H9 (cell line): ENCODE measurements at regions not wholly inside any gene's neighbourhood (a gene's known extent, or its start where the extent isn't known, plus 50 kb on each side); places are given as distances from the start of the nearest gene placed in this dataset.

ENCODE experiments used
- DNase-seq: peaks from one replicate; pipeline ENCODE4 v3.0.0-alpha.2; 2017
- H2AFZ ChIP-seq: one replicate; pipeline ENCODE4 v1.6.1; 2013; ENCODE audit warnings: mild to moderate bottlenecking, low read length, control low read depth, moderate library complexity
- H2AK5ac ChIP-seq: 2 replicates; pipeline ENCODE4 v1.6.1; 2013; ENCODE audit warnings: low read length, control low read depth, mixed read lengths; ENCODE audit not compliant: insufficient read length
- H2BK120ac ChIP-seq: one replicate; pipeline ENCODE4 v1.6.1; 2013; ENCODE audit warnings: low read depth, mild to moderate bottlenecking, low read length, control low read depth, inconsistent platforms; ENCODE audit not compliant: poor library complexity, severe bottlenecking
- H2BK12ac ChIP-seq: 2 replicates; pipeline ENCODE4 v1.6.1; 2013; ENCODE audit warnings: low read length, control low read depth, mixed read lengths, low read depth; ENCODE audit not compliant: insufficient read length
- H2BK15ac ChIP-seq: 2 replicates; pipeline ENCODE4 v1.6.1; 2013; ENCODE audit warnings: low read depth, low read length, control low read depth
- H2BK20ac ChIP-seq: one replicate; pipeline ENCODE4 v1.6.1; 2013; ENCODE audit warnings: low read depth, mild to moderate bottlenecking, low read length, control low read depth, inconsistent platforms; ENCODE audit not compliant: poor library complexity, severe bottlenecking
- H2BK5ac ChIP-seq: 2 replicates; pipeline ENCODE4 v1.6.1; 2013; ENCODE audit warnings: low read length, control low read depth, mixed read lengths; ENCODE audit not compliant: insufficient read length
- H3K14ac ChIP-seq: 2 replicates; pipeline ENCODE4 v1.6.1; 2013; ENCODE audit warnings: low read length, control low read depth; ENCODE audit not compliant: insufficient read depth
- H3K18ac ChIP-seq: 2 replicates; pipeline ENCODE4 v1.6.1; 2013; ENCODE audit warnings: low read depth, mild to moderate bottlenecking, mixed read lengths, low read length, control low read depth; ENCODE audit not compliant: insufficient read length
- H3K23ac ChIP-seq: 2 replicates; pipeline ENCODE4 v1.6.1; 2013; ENCODE audit warnings: low read length, control low read depth, mixed read lengths, low read depth; ENCODE audit not compliant: insufficient read length
- H3K23me2 ChIP-seq: 2 replicates; pipeline ENCODE4 v1.6.1; 2013; ENCODE audit warnings: low read depth, mild to moderate bottlenecking, mixed read lengths, low read length, control low read depth; ENCODE audit not compliant: insufficient read length, poor library complexity, severe bottlenecking
- H3K27ac ChIP-seq: 2 replicates; pipeline ENCODE4 v1.5.1; 2013; ENCODE audit warnings: low read length, control low read depth, mixed read lengths, low read depth; ENCODE audit not compliant: insufficient read length
- H3K27me3 ChIP-seq: 2 replicates; pipeline ENCODE4 v1.6.1; 2013; ENCODE audit warnings: low read length, control low read depth, inconsistent platforms; ENCODE audit not compliant: insufficient read depth
- H3K4ac ChIP-seq: 2 replicates; pipeline ENCODE4 v1.6.1; 2013; ENCODE audit warnings: low read depth, mild to moderate bottlenecking, control low read depth, inconsistent platforms, low read length, moderate library complexity
- H3K4me1 ChIP-seq: 2 replicates; pipeline ENCODE4 v1.6.1; 2013; ENCODE audit warnings: low read length, control low read depth, inconsistent platforms; ENCODE audit not compliant: insufficient read depth
- H3K4me2 ChIP-seq: 2 replicates; pipeline ENCODE4 v1.6.1; 2013; ENCODE audit warnings: low read length, control low read depth, mixed read lengths; ENCODE audit not compliant: insufficient read length, insufficient read depth
- H3K56ac ChIP-seq: 2 replicates; pipeline ENCODE4 v1.6.1; 2013; ENCODE audit warnings: low read depth, mild to moderate bottlenecking, mixed read lengths, low read length, control low read depth; ENCODE audit not compliant: insufficient read length
- H3K79me1 ChIP-seq: 2 replicates; pipeline ENCODE4 v1.6.1; 2013; ENCODE audit warnings: low read depth, mild to moderate bottlenecking, moderate library complexity, low read length, control low read depth, inconsistent platforms; ENCODE audit not compliant: insufficient read depth, poor library complexity, severe bottlenecking
- H3K79me2 ChIP-seq: 2 replicates; pipeline ENCODE4 v1.6.1; 2013; ENCODE audit warnings: low read length, control low read depth, inconsistent platforms; ENCODE audit not compliant: insufficient read depth
- H3K9ac ChIP-seq: 2 replicates; pipeline ENCODE4 v1.6.1; 2013; ENCODE audit warnings: low read length, control low read depth, mixed read lengths; ENCODE audit not compliant: insufficient read length; ENCODE audit errors: extremely low read depth
- H3K9me3 ChIP-seq: one replicate; pipeline ENCODE4 v1.6.1; 2013; ENCODE audit warnings: low read depth, low read length, inconsistent platforms; ENCODE audit not compliant: control insufficient read depth
- H3T11ph ChIP-seq: one replicate; pipeline ENCODE4 v1.6.1; 2013; ENCODE audit warnings: mild to moderate bottlenecking, low read length, control low read depth, inconsistent platforms
- H4K20me1 ChIP-seq: one replicate; pipeline ENCODE4 v1.6.1; 2013; ENCODE audit not compliant: control insufficient read depth, insufficient read length, insufficient read depth
- H4K5ac ChIP-seq: 2 replicates; pipeline ENCODE4 v1.6.1; 2013; ENCODE audit warnings: low read depth, mild to moderate bottlenecking, mixed read lengths, low read length, control low read depth; ENCODE audit not compliant: insufficient read length
- H4K8ac ChIP-seq: replicated peaks from 2 replicates; pipeline ENCODE4 v1.6.1; 2013; ENCODE audit warnings: low read length, control low read depth, mixed read lengths, low read depth; ENCODE audit not compliant: insufficient read length
- H4K91ac ChIP-seq: 2 replicates; pipeline ENCODE4 v1.6.1; 2013; ENCODE audit warnings: low read depth, mild to moderate bottlenecking, moderate library complexity, mixed read lengths, low read length, control low read depth; ENCODE audit not compliant: insufficient read length
- H3K27ac Mint-ChIP-seq, 3 experiments: 2 replicates in 2 of 3; 3 replicates in 1 of 3; pipeline ENCODE4 v1.8.0; 2020 to 2021; ENCODE audit warnings: mixed read lengths in 3 of 3, mild to moderate bottlenecking in 1 of 3, moderate library complexity in 1 of 3
- H3K27me3 Mint-ChIP-seq: 2 replicates; pipeline ENCODE4 v1.8.0; 2021; ENCODE audit warnings: low read depth, mild to moderate bottlenecking, moderate library complexity, mixed read lengths
- H3K36me3 Mint-ChIP-seq, 3 experiments: 2 replicates in 2 of 3; 3 replicates in 1 of 3; pipeline ENCODE4 v1.8.0; 2020 to 2021; ENCODE audit warnings: low read depth in 3 of 3, mixed read lengths in 3 of 3; ENCODE audit not compliant: insufficient read depth in 1 of 3
- H3K4me1 Mint-ChIP-seq, 2 experiments: 2 replicates each; pipeline ENCODE4 v1.8.0; 2020; ENCODE audit warnings: mixed read lengths in 2 of 2
- H3K4me3 Mint-ChIP-seq, 2 experiments: 2 replicates in 1 of 2; 3 replicates in 1 of 2; pipeline ENCODE4 v1.8.0; 2020 to 2021; ENCODE audit warnings: mild to moderate bottlenecking in 2 of 2, mixed read lengths in 2 of 2, moderate library complexity in 1 of 2
- H3K9me3 Mint-ChIP-seq, 2 experiments: 2 replicates in 1 of 2; 3 replicates in 1 of 2; pipeline ENCODE4 v1.8.0; 2020; ENCODE audit warnings: mild to moderate bottlenecking in 2 of 2, mixed read lengths in 2 of 2, moderate library complexity in 1 of 2
- WGBS: extraction: QIAGEN DNeasy Blood & Tissue Kit; methylation state at CpG from one replicate; pipeline ENCODE4 v1.1.7; 2013; ENCODE audit warnings: missing lambda C conversion rate, low lambda C conversion rate, mixed read lengths; ENCODE audit not compliant: insufficient read length; ENCODE audit errors: extremely low coverage; 5-methylcytosine and 5-hydroxymethylcytosine counted together
- TF ChIP-seq, protein P1 (sequence below): fragments of 200-600 bp; sonication (generic); conservative IDR thresholded peaks from 3 replicates; pipeline ENCODE4 v1.8.0; 2021; ENCODE audit warnings: antibody characterized with exemption, mild to moderate bottlenecking

GRCh38 chr10:128274938-128275337 is 148.7 kb upstream of the MKI67 start:
- H4K5ac ChIP-seq = no peak overlapping the region
- H3K27me3 ChIP-seq = no peaks in the 10 kb centered on the region
- TF ChIP-seq, protein P1, sequence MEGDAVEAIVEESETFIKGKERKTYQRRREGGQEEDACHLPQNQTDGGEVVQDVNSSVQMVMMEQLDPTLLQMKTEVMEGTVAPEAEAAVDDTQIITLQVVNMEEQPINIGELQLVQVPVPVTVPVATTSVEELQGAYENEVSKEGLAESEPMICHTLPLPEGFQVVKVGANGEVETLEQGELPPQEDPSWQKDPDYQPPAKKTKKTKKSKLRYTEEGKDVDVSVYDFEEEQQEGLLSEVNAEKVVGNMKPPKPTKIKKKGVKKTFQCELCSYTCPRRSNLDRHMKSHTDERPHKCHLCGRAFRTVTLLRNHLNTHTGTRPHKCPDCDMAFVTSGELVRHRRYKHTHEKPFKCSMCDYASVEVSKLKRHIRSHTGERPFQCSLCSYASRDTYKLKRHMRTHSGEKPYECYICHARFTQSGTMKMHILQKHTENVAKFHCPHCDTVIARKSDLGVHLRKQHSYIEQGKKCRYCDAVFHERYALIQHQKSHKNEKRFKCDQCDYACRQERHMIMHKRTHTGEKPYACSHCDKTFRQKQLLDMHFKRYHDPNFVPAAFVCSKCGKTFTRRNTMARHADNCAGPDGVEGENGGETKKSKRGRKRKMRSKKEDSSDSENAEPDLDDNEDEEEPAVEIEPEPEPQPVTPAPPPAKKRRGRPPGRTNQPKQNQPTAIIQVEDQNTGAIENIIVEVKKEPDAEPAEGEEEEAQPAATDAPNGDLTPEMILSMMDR = no peak
- H3K27me3 Mint-ChIP-seq = peaks cover 5% of the 10 kb centered on the region
- H3K14ac ChIP-seq = no peak overlapping the region
- H2BK120ac ChIP-seq = no peak overlapping the region
- no peak overlapping the region for H3K4me2 ChIP-seq
- no peak overlapping the region for H3K9ac ChIP-seq
- no peak overlapping the region for H4K8ac ChIP-seq
- peaks cover 3 to 4% of the 10 kb centered on the region in 2 experiments for H3K4me1 Mint-ChIP-seq
- no peak overlapping the region for H3K27ac Mint-ChIP-seq
- H3K27ac ChIP-seq = no peak overlapping the region
- no peak overlapping the region for H2BK20ac ChIP-seq
- DNase-seq = no peak
- no peaks in the 10 kb centered on the region; a peak in 1 of 5 replicates for H3K9me3 Mint-ChIP-seq
- H3T11ph ChIP-seq = no peak overlapping the region
- H3K36me3 Mint-ChIP-seq = no peaks in the 10 kb centered on the region; a peak in 1 of 7 replicates
- H3K9me3 ChIP-seq = no peaks in the 10 kb centered on the region
- no peak overlapping the region for H2BK5ac ChIP-seq
- H3K4me1 ChIP-seq = no peaks in the 10 kb centered on the region
- no peaks in the 10 kb centered on the region for H3K23me2 ChIP-seq
- no peak overlapping the region for H2AFZ ChIP-seq
- no peak overlapping the region for H3K56ac ChIP-seq
- no peak overlapping the region for H3K23ac ChIP-seq
- no peak overlapping the region for H3K4ac ChIP-seq
- H3K4me3 Mint-ChIP-seq = no peak overlapping the region
- H2BK15ac ChIP-seq = no peak overlapping the region
- H2BK12ac ChIP-seq = no peak overlapping the region
- no peak overlapping the region for H3K18ac ChIP-seq
- H2AK5ac ChIP-seq = no peak overlapping the region
- H4K20me1 ChIP-seq = no peaks in the 10 kb centered on the region
- H4K91ac ChIP-seq = no peak overlapping the region
- no CpG with 5 or more reads among the region's 10 CpGs for WGBS
- no peaks in the 10 kb centered on the region for H3K79me2 ChIP-seq
- no peaks in the 10 kb centered on the region for H3K79me1 ChIP-seq
